Activated CD4-positive, alpha-beta T cell treated with anti-CD3 and anti-CD28 coated beads, Interleukin-2, Interleukin-6, amounts not matched to agents 100 ng/mL and 50 ng/mL, durations not matched to agents 16 hours and 8 hours (primary cell): ENCODE measurements at regions not wholly inside any gene's neighbourhood (a gene's known extent, or its start where the extent isn't known, plus 50 kb on each side); places are given as distances from the start of the nearest gene placed in this dataset.
"Not testable (repeated sequence)": the region's sequence is repeated elsewhere in the genome, so short reads cannot be mapped to it uniquely, and the experiment has no call there.

Experiments
- DNase-seq: peaks from one replicate; pipeline ENCODE4 v3.0.0-alpha.2; 2020

DNA sequence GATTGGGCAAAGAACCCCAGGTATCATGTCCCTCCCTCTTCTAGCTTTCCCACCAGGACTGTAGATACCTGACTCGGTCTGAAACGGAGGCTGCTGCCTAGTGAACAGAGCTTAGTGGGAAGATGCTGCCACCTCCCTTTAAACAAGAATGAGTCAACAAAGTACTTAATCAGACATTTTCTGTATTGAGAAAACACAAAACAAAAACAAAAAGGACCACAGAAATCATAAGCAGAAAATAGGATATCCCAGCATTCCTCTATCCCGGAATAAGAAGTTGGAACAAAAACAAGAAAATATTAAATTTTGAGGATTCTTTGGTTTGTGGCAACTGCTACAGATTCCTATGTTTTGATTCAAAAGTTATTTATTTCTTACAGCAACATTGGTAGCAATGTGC is 51.7 kb upstream of the COL8A1 start:
- no peak for DNase-seq

DNA sequence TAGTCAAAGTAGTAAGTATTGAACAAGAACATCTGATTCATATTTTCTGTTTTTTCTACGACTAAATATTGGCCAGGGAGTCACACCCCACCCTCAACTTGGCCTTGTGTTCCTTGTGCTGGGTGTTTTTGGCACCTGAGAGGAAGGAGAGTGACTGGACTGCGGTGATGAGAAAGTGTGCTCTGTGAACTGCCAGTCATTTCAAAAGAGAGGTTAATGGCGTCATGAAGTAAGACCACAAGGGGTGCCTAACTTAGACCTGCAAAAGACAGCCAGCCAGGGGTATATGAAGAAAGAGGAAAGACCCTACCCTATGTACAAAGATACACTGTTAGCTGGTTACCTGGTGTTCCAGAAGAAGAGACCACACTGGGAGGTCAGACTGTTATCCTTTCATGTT is 58.4 kb upstream of the COL8A1 start:
- no peak for DNase-seq

DNA sequence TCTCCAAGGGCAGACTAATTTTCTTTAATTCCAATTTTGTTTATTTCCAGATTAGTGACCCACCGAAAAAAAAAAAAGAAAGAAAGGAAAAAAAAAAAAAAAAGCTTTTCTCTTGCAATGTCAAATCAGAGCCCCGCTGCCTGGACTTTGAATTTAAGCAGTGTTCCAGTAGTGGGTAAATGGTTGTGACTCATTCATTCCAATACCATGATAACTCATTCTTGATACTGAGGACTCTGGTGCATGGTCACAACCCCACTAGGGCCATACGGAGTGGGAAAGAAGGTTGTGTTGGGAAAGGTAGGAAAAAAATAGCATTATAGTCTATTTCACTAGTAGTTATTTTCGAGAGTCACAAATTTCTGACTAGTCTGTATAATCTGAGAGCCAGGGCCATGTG is 59.1 kb upstream of the COL8A1 start:
- no peak for DNase-seq

DNA sequence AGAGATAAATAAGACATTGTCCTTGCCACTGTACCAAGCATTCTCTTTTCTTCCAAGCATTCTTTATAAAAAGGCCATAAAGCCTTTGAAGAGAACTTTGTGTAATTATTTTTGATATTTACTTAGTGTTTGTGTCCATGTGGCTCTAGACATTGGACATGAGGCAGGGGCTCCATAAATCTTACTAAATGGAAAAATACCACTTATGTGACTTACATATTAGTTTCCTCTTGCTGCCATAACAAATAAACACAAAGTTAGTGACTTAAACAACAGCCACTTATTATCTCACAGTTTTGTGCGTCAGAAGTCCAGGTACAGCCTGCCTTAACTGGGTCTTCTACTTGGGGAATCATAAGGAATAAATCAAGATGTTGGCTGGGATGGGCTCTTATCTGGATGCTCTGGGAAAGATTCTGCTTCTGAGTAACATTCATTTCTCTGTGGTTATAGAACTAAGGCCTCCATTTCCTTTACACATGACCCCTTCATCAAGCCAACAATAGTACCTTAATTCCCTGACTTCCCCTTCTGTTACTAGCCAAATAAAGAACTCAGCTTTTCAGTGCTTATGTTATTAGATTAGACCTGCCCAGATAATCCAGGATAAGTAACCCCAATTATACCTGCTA is 59.9 kb upstream of the COL8A1 start:
- DNase-seq: no peak

DNA sequence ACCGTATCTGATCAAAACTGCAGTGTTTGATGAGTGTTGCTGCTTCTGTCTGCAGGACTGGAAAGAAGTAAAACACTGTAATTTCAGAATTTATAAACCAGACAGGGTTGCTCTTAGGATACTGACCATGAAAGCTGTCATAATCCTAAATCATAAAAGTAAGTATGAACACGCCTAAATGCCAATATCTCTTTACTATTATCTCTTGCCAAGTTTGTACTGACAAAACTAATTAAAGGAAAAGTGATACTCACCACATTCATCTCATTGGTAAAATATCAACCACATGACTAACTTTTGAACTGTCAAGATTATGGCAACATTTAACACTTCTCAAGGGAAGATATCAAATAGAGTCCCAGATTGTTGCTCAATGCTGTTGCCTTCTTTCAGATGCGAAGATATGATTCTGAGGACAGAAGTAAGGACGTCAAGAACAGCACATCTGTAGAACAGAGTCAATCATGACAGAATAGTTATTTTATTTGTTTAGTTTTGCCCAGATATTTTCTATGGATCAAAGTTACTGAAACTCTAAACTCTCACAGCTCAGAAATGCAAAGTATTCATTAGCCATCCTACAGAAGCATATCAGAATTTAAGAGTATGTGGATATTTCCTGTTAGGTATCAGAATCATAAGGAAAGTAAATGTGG is 61.4 kb upstream of the COL8A1 start:
- DNase-seq: no peak

DNA sequence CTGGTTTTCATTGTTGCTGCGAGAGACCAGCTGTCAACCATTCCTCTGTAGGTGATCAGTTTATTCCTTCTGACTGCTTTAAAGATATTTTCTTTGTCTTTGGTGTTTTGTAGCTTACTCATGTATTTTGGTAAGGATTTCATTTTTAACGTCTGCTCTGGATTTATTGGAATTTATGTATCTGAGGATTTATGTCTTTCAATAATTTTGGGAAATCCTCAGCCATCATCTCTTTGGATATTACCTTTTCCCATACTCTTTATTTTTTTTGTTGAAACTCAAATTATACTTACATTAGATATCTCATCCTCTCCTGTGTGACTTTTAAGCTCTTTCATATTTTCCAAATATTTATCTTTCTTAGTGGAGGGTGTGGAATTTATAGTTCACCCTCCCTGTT is 62.7 kb upstream of the COL8A1 start:
- DNase-seq: no peak

DNA sequence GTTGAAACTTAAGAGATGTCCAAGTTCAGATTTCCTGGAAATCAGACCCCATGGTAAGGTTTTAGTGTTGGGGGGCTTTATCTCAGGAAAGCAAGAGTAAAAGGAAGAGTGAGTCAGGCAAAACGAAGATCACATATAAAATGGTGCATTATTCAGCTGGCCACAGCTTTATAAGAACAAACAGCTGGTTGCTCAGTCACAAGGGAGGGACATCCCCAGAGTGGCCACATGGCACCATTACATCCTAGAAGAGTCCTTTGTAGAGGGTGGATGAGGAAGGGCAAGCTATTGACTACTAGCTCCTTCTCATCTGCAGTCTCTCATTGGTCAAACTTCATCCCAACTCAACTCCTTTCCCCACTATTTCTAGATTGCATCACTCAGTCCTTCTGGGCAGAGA is 68.3 kb upstream of the COL8A1 start:
- DNase-seq: no peak

DNA sequence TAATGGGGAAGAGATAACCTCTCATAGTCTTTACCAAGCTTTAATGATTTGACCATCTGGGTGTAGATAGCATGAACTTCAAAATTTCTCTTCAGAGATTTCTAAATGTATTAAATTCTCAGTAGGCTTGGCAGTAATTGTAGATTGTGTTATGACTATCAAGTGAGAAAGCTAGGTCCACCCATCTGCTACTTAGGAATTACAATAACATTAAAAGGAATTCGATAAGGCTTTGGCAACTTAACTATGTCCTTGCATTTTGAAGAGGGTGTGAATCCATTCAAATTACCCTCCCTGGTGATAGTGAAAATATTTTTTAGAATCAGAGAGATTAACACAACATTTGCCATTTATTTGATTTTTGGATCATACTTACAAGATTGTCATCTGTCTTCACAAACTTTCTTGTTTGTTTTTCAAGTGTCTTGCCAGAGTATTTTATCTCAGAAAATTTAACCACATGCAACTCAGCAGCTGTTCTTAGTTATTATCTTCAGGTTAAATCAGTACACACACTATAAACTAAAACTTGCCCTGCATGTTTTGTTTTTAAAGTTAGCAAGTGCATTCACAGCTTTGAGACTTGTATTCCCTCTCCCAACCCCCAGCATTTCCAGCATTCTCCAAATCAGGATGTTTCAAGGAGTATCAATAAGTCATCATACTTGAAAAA is 69.6 kb upstream of the COL8A1 start:
- DNase-seq: no peak

DNA sequence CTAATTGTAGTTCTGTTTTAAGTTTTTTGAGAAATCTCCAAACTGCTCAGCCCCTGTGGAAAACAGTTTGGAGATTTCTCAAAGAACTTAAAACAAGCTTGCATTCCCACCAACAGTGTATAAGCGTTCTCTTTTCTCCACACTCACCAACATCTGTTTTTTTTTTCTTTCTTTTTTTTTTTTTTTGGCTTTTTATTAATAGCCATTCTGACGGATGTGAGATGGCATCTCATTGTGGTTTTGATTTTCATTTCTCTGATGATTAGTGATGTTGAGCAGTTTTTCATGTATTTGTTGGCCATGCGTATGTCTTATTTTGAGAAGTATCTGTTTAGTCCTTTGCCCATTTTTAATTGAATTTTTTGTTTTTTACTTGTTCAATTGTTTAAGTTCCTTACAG is 73.1 kb upstream of the COL8A1 start:
- DNase-seq: no peak

DNA sequence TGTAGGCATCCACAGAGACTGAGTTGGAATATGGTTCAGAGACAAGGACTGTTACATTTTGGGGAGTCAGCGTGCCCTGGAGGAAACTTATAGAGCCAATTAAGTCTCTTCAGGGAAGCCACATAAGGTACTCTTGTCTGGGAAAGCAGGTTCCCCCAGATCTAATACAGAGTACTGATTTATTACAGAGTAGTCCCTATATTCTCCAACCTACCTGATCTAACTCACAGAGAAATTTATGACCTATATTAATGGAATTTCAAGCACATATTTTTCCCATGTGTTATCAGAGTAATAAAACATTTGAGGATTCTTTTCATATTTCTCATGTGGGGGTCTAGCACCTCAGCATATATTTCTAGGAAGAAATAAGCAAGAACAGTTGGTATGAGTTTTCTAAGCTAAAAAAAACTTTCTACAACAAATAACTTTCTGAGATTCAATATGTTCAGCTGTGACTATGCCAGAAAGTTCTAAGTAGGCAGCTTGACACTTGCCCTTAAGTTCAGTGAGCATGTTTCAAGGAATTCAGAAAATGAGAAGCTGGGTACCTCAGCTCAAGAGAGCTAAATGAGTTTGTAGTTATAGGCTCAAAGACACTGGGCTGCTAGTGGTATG is 75.3 kb upstream of the COL8A1 start:
- no peak for DNase-seq

DNA sequence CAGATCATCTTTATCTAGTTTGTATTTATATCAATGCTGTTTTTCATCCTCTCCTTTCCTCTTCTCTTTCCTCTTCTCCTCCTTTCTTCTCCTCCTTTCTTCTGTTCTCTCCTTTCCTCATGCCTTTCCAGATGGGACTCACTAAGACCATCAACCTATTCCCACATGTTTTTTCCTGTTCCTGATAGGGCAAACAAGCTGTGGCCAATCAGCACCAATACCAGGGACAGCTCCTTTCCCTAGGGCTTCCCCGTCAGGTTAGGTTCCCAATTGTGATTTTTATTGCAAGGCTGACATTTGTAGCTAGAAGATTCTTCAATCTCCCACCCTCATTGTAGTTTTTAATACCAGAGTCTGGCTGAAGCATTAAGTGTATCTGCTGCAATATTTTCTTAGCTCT is 76.3 kb upstream of the COL8A1 start:
- no peak for DNase-seq

DNA sequence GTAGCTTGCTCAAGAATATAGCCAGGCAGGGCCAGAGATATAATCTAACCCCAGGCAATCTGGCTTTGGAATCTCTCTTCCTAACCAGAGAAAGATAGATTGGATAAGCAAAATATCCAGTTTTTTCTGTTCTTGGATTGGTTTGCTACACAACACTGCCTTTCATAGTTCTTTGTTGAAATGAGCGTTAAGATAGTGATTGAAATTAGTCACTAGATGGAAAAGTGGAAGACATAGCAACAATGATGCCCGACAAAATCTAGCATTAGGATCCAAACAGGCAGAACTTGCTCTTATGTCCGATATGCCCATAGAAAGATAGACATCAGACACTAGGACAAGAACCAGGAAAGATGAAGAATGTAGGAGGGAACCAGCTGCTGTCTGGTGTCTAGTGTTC is 77.3 kb upstream of the COL8A1 start:
- no peak for DNase-seq

DNA sequence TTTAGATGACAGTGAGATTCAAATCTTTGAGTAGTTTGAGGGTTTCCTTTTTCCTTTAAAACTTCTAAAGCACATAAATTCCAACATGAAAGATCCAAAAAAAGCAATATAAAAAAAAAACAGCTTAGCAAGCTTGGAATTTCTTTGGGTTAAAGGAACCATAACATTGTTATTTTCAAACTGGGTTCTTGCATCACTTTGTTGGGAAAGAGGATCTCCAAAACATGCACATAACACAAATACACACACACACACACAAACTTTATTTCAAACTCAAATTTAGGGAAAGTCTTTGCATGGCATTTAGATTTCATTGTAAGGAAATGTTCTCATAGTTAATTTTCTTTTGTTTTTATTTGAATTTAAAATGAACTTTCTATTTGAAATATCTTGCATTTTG is 79.2 kb upstream of the COL8A1 start:
- DNase-seq: no peak

DNA sequence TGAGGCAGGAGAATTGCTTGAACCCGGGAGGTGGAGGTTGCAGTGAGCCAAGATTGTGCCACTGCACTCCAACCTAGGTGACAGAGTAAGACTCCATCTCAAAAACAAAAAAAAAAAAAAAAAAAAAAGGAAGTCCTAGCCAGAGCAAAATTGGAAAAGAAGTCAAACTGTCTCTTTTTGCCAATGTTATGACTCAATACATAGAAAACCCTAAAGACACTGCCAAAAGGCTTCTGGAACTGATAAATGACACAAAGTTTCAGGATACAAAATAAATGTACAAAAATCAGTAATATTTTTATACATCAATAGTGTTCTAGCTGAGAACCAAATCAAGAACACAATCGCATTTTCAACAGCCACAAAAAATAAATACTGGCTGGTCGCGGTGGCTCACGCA is 82.5 kb upstream of the COL8A1 start:
- DNase-seq: not testable (repeated sequence)

DNA sequence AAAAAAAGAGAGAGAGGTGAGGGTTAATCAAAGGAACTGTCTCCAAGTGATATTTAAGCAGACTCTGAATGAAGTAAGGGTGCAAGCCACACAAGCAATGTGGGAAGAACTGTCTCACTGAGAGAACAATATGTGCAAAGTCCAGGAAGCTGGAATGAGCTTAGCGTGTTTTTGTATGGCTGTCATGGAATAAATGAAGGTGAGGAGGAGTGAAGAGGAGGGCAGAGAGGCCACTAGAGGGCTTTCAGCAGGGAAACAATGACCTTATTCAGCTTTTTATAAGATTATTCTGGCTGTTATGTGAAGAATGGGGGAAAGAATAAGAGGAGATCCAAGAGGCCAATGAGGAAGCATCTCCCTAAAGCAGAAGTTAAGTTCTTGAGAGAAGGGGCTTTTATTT is 86.9 kb upstream of the COL8A1 start:
- no peak for DNase-seq

DNA sequence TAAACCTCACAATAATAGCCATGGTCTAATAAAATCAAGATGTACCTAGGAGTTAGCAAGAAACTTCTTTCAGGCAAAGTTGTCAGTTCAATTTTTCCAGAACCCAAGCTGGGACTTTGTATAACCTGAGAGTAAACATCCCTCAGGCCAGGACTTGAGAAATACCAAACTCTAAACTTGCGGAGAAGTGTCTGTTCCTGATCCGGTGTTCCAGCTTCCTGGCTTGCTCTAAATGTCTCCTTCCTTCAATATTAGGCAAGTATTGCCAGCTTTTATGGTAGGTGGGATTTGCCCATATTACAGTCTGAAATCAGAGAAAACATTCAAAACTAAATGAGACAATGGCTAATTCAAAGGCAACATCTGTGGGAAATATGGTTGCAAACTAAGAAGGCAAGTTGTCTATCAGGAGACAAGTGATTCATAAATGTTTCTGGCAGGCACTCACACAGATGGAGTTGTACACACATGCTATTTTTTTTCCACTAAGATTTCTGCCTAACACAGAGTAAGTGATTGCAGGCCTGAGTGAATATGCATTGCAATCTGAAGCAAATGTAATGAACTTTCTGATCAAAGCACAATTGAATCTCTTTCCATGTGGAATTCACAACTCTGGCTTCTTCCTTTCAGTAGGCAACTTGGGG is 88.3 kb upstream of the COL8A1 start:
- DNase-seq: no peak

DNA sequence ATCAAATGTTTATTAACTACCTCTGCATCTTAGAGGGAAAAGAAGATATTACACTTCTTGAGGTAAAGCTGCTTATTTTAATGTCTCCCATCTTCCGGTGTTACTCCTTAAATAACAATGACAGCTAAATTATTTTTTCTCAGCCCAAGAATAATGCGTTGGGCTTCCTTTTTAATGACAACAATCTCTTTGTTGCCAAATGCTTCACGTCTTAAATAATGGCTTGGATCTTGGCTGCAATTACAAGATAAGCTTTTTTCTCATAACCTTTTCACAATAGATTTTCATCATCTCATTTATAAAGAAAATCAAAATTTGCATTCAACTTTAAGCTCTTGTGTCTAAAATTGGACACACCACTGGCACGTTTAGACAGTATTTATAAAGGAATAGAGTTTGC is 89.2 kb upstream of the COL8A1 start:
- no peak for DNase-seq

DNA sequence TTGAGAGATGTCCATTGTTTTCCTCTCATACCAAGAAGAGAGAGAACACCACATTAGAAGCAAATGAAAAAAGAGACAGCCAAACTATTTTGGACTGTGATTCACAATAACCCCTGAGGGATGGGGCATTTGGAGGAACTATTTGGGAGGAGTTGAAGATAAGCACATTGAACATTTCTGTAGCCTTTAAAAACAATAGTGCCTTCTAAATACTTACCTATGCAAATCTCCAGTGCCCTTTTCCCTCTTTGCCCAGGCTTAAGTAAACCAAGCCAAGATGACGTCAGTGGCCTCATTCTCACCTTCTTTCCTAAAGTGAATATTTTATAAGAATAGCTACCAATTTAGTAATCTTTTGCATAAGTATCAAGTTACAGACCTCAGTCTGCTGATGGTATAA is 89.7 kb upstream of the COL8A1 start:
- DNase-seq: no peak

DNA sequence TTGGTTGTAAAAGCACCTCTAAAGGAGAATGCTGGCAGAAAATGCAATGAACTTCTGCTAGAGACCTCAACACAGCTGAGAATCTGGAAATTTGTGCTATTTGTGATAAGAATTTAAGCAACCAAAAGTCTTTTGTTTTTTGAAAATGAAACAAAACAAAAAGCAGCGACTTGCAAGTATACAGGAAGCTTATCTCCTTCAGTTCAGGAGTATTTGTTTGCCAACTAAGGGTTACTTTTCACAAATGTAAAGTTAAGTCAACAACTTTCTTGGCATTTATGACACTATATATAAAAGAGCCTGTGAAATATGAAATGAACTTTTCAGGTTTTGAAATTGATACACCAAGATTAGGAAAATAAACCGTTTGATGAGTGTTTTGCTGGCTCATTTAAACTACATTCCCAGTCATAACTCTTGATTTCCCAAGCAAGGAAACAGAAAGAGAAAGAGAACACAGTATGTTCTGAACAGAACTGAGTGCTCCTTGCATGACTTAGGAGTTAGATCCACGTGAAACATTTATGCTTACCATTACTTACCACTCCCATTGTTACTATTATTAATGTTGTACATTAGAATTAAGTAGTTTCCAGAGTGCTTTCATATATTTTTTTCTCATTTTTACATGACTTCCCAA is 92.3 kb upstream of the COL8A1 start:
- no peak for DNase-seq

DNA sequence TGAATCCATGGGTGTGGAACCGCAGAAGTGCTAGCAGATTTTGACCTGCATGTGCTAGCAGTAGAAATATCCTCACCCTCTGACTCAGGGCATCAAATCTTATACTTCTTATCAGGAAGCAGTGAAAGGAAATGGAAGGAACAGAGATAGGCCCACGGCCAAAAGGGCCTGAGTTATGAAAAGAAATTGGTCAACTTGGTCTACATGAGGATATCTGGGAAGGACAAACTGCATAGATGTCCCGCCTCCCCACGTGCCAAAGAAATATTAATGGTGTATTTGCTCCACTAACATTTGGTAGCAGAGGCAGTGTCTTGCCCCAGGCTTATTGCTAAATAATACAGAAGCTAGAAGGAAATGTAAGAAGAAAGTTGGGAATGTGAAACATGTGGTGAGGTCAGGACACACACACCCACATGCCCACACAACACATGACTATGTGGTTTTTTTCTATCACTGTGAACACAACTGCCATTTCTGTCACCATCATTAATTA is 93.6 kb upstream of the COL8A1 start:
- DNase-seq: no peak

DNA sequence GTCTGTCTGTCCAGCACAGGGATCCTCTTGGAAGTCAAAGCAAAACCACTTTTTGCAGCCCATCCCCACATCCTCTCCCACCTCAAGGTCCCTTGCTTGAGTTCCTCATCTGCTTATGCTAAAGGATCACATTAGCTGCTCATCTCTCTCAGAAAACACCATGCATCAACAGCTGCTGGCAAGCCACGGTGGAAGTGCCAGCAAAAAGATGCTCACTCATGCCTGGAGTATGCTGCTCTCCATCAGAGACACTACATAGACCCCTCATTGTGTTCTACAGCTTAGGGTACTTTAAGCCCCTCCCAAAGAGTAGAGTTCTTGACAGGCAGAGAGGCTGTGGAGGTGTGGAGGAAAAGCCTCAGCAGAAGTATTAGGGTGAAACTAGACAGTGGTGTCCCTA is 94.6 kb upstream of the COL8A1 start:
- no peak for DNase-seq

DNA sequence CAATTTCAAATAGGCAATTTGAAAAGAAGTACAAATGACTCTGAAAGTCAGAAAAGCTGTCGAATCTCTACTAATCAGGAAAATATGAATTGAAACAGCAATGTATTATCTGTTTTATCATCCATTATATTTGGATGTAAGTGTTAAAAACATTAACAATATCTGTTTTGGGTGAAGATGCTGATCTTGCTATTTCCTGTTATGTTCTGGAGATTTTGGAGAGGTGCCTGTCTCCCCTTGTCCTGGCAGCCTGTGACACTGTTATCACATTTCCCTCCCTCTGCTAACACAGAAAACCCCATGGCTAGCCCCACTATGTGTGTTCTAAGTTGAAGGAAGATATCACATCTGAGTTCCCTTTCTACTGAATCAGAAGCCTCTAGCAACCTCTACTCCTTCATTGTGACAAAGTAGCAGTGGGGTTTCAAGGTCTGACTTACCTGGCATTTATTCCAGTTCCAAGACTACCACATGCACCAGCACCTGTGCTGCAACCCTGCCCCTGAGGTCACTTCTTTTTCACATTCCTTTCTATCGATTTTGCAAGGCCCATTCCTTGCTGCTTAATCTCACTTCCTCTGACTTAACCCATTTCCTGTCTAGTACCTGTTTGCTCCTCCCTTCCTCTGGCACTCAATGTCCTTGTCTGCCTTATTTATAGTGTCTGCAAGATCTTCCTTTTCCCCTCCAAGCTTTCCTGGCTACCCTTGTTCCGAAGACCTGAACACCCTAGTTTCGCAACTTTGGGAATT is 95.5 kb upstream of the COL8A1 start:
- DNase-seq: no peak
